ENCODE measurements at regions not wholly inside any gene's neighbourhood (a gene's known extent, or its start where the extent isn't known, plus 50 kb on each side); places are given as distances from the start of the nearest gene placed in this dataset.

- Histone ChIP-seq H3K9ac (ENCODE audit: low read length in 3 of 3) (no peak overlapping the region), H3K27me3 (ENCODE audit: control insufficient read depth, insufficient read depth, low read length) (no peaks in the 10 kb centered on the region), H3K4me1 (ENCODE audit: control insufficient read depth in 2 of 3, insufficient read depth in 2 of 3, low read depth in 1 of 3, low read length in 3 of 3) (no peaks in the 10 kb centered on the region), H3K9me3 (ENCODE audit: control insufficient read depth in 2 of 3, insufficient read depth in 1 of 3, low read length in 3 of 3) (no peaks in the 10 kb centered on the region), H3K4me3 (ENCODE audit: low read length in 3 of 3) (no peak overlapping the region), H3K36me3 (ENCODE audit: control insufficient read depth in 2 of 3, insufficient read depth in 3 of 3, low read length in 3 of 3) (no peaks in the 10 kb centered on the region), H3K27ac (ENCODE audit: low read depth in 2 of 2, low read length in 2 of 2) (no peak overlapping the region)
- intact Hi-C loops (cut with DNase I) = no loop called here
- peak in 1 of 5 donors; percentile 28 for DNase-seq
- no peak for TF ChIP-seq CTCF (IDR thresholded peaks at IDR 0.05; ENCODE audit: borderline replicate concordance, extremely low read depth, insufficient read depth)
- no peak for FAIRE-seq
Observed at GRCh38 chr14:94695231-94695630, 74.7 kb downstream of the GSC start.

- intact Hi-C loops (cut with DNase I) = no loop called here
- no peak overlapping the region for H3K4me3 ChIP-seq (ENCODE audit: low read length in 3 of 3)
- H3K27me3 ChIP-seq (ENCODE audit: control insufficient read depth, insufficient read depth, low read length) = no peaks in the 10 kb centered on the region
- H3K9ac ChIP-seq (ENCODE audit: low read length in 3 of 3) = no peak overlapping the region
- TF ChIP-seq CTCF (IDR thresholded peaks at IDR 0.05; ENCODE audit: borderline replicate concordance, extremely low read depth, insufficient read depth) = no peak
- H3K9me3 ChIP-seq (ENCODE audit: control insufficient read depth in 2 of 3, insufficient read depth in 1 of 3, low read length in 3 of 3) = no peaks in the 10 kb centered on the region
- H3K27ac ChIP-seq (ENCODE audit: low read depth in 2 of 2, low read length in 2 of 2) = no peak overlapping the region
- H3K36me3 ChIP-seq (ENCODE audit: control insufficient read depth in 2 of 3, insufficient read depth in 3 of 3, low read length in 3 of 3) = no peaks in the 10 kb centered on the region
- FAIRE-seq = no peak
- no peak for DNase-seq
- peaks cover 0 to 2% (median 0%) of the 10 kb centered on the region in 3 donors for H3K4me1 ChIP-seq (ENCODE audit: control insufficient read depth in 2 of 3, insufficient read depth in 2 of 3, low read depth in 1 of 3, low read length in 3 of 3)
Observed at GRCh38 chr14:94691660-94692034, 78.3 kb downstream of the GSC start.

GRCh38 chr14:94690896-94691659, 78.8 kb downstream of the GSC start:
- Histone ChIP-seq H3K9ac (ENCODE audit: low read length in 3 of 3) (no peak overlapping the region), H3K4me3 (ENCODE audit: low read length in 3 of 3) (no peak overlapping the region), H3K9me3 (ENCODE audit: control insufficient read depth in 2 of 3, insufficient read depth in 1 of 3, low read length in 3 of 3) (no peaks in the 10 kb centered on the region), H3K36me3 (ENCODE audit: control insufficient read depth in 2 of 3, insufficient read depth in 3 of 3, low read length in 3 of 3) (no peaks in the 10 kb centered on the region), H3K27me3 (ENCODE audit: control insufficient read depth, insufficient read depth, low read length) (no peaks in the 10 kb centered on the region), H3K4me1 (ENCODE audit: control insufficient read depth in 2 of 3, insufficient read depth in 2 of 3, low read depth in 1 of 3, low read length in 3 of 3) (peaks cover 0 to 2% (median 0%) of the 10 kb centered on the region in 3 donors), H3K27ac (ENCODE audit: low read depth in 2 of 2, low read length in 2 of 2) (no peak overlapping the region)
- TF ChIP-seq CTCF (IDR thresholded peaks at IDR 0.05; ENCODE audit: borderline replicate concordance, extremely low read depth, insufficient read depth) = no peak
- FAIRE-seq (no peak), DNase-seq (peak in 1 of 5 donors; percentile 33)
- intact Hi-C loops (cut with DNase I) = no loop called here
